K562 (cell line): ENCODE measurements at regions not wholly inside any gene's neighbourhood (a gene's known extent, or its start where the extent isn't known, plus 50 kb on each side); places are given as distances from the start of the nearest gene placed in this dataset.
A peak's percentile ranks its signal among the peaks of the same experiment; 100 is the strongest.

ENCODE experiments used
- ARNT ChIP-seq, 2 experiments: fragments of 450-650 bp; IDR thresholded peaks; 2 replicates each; pipeline ENCODE4 v1.6.1; 2016; ENCODE audit warnings: mild to moderate bottlenecking in 1 of 2
- C11orf30 ChIP-seq: fragments of 450-650 bp; IDR thresholded peaks from 2 replicates; pipeline ENCODE4 v1.6.1; 2016; ENCODE audit warnings: low read depth, mild to moderate bottlenecking
- CBX2 ChIP-seq: fragments of 200-600 bp; sonication (generic); IDR thresholded peaks from one replicate; pipeline ENCODE4 v1.6.1; 2012; ENCODE audit warnings: mild to moderate bottlenecking, low read length, inconsistent platforms; ENCODE audit not compliant: insufficient read depth, poor library complexity, severe bottlenecking
- HOMEZ ChIP-seq: fragments of 250-450 bp; sonication (Bioruptor Pico); IDR thresholded peaks from 2 replicates; pipeline ENCODE4 v1.4.0; 2020; ENCODE audit warnings: mild to moderate bottlenecking, moderate library complexity
- KAT7 ChIP-seq: sonication (generic); formaldehyde crosslinking; IDR thresholded peaks from 2 replicates; pipeline ENCODE4 v1.8.0; 2022; ENCODE audit warnings: missing genetic modification reagents, mild to moderate bottlenecking, borderline replicate concordance
- KDM1A ChIP-seq, 2 experiments: fragments of 450-650 bp; IDR thresholded peaks; 2 replicates each; pipeline ENCODE4 v1.6.1; 2016; ENCODE audit warnings: mild to moderate bottlenecking in 2 of 2
- MAFF ChIP-seq: IDR thresholded peaks from 2 replicates; pipeline ENCODE4 v1.6.1; 2012; ENCODE audit warnings: low read length, improper control_type of control experiment
- MBD1 ChIP-seq: fragments of 250-450 bp; sonication (Bioruptor Pico); IDR thresholded peaks from 2 replicates; pipeline ENCODE4 v1.8.0; 2022; ENCODE audit warnings: inconsistent platforms
- NCOA2 ChIP-seq, 2 experiments: fragments of 450-650 bp; IDR thresholded peaks; 2 replicates each; pipeline ENCODE4 v1.6.1; 2018; ENCODE audit warnings: mild to moderate bottlenecking in 2 of 2, moderate library complexity in 1 of 2; ENCODE audit not compliant: partially characterized antibody in 2 of 2
- NKRF ChIP-seq: fragments of 450-650 bp; IDR thresholded peaks from 2 replicates; pipeline ENCODE4 v1.6.1; 2016; ENCODE audit warnings: borderline replicate concordance
- NR3C1 ChIP-seq: sonication (generic); formaldehyde crosslinking; IDR thresholded peaks from 2 replicates; pipeline ENCODE4 v1.8.1; 2022; ENCODE audit warnings: missing genetic modification reagents
- PBX2 ChIP-seq, 2 experiments: IDR thresholded peaks in 1 of 2; conservative IDR thresholded peaks in 1 of 2; 2 replicates each; pipeline ENCODE4 v1.6.1; 2016; ENCODE audit warnings: low read depth in 2 of 2, mild to moderate bottlenecking in 1 of 2, missing compliant biosample characterization in 1 of 2, missing genetic modification characterization in 1 of 2, moderate library complexity in 1 of 2
- PHB2 ChIP-seq: fragments of 450-650 bp; IDR thresholded peaks from 2 replicates; pipeline ENCODE4 v1.6.1; 2017; ENCODE audit warnings: low read depth
- POLR2G ChIP-seq: fragments of 200-400 bp; formaldehyde crosslinking; IDR thresholded peaks from 2 replicates; pipeline ENCODE4 v1.6.1; 2017; ENCODE audit warnings: low read depth, mild to moderate bottlenecking, antibody characterized with exemption, low read length, moderate library complexity
- PRPF4 ChIP-seq: fragments of 200-400 bp; formaldehyde crosslinking; IDR thresholded peaks from one replicate; pipeline ENCODE4 v1.6.1; 2017; ENCODE audit warnings: low read length, low read depth, mild to moderate bottlenecking; ENCODE audit not compliant: insufficient read depth, poor library complexity, severe bottlenecking
- RAD21 ChIP-seq, 2 experiments: fragments of 250-450 bp in 1 of 2; fragments of 450-650 bp in 1 of 2; sonication (Bioruptor Pico) in 1 of 2; formaldehyde crosslinking in 1 of 2; IDR thresholded peaks in 1 of 2; conservative IDR thresholded peaks in 1 of 2; 2 replicates each; pipeline versions ENCODE4 v1.4.0 to v1.8.0; 2020 to 2022; ENCODE audit warnings: mild to moderate bottlenecking in 2 of 2, moderate library complexity in 1 of 2
- RBM34 ChIP-seq: fragments of 200-400 bp; formaldehyde crosslinking; IDR thresholded peaks from 2 replicates; pipeline ENCODE4 v1.6.1; 2018; ENCODE audit warnings: low read length, borderline replicate concordance; ENCODE audit not compliant: insufficient read depth
- ZC3H11A ChIP-seq: IDR thresholded peaks from 2 replicates; pipeline ENCODE4 v1.6.1; 2012; ENCODE audit warnings: low read depth, low read length, improper control_type of control experiment
- ZNF561 ChIP-seq: fragments of 450-650 bp; formaldehyde crosslinking; conservative IDR thresholded peaks from 2 replicates; pipeline ENCODE4 v1.4.0; 2020; ENCODE audit warnings: mild to moderate bottlenecking, moderate library complexity

- TF ChIP-seq PBX2 (CRISPR knock-in tag; IDR thresholded peaks at IDR 0.05; ENCODE audit: low read depth) (no peak), PBX2 (tag; conservative IDR thresholded peaks at IDR 0.05; ENCODE audit: low read depth) (peak; percentile 17; the same call in 1 of the 2 replicates), MAFF (peak; percentile 54; the same call in 1 of the 2 replicates), KAT7 (CRISPR knock-in tag) (no peak), HOMEZ (CRISPR knock-in tag) (no peak), PRPF4 (no peak), ZC3H11A (no peak), ARNT (IDR thresholded peaks at IDR 0.05) (peak in 1 of 2 experiments; percentile 43; a peak in 1 of 4 replicates), C11orf30 (peak; percentile 86), MBD1 (no peak), ZNF561 (no peak), RBM34 (no peak), NCOA2 (IDR thresholded peaks at IDR 0.05; ENCODE audit: partially characterized antibody in 2 of 2) (no peak), NKRF (no peak), CBX2 (no peak), POLR2G (no peak), KDM1A (IDR thresholded peaks at IDR 0.05) (no peak), NR3C1 (CRISPR knock-in tag) (no peak), PHB2 (no peak), RAD21 (CRISPR knock-in tag; conservative IDR thresholded peaks at IDR 0.05 in 1 of 2, IDR thresholded peaks at IDR 0.05 in 1 of 2) (peak; percentile 64)
Observed at GRCh38 chr16:80012586-80012985, 412.0 kb upstream of the MAF start (continued).
